MCF 10A (cell line): ENCODE measurements at regions not wholly inside any gene's neighbourhood (a gene's known extent, or its start where the extent isn't known, plus 50 kb on each side); places are given as distances from the start of the nearest gene placed in this dataset.

Experiments
- BruUV-seq: library from RNA; stranded (reverse); fragments of 400-500 nt; replicated peaks from 2 replicates; lab custom pipeline; 2021; lab: Mats Ljungman, UMichigan
- CTCF ChIA-PET: fragments of 300-600 bp; sonication (Branson Sonifier 250); formaldehyde crosslinking; extraction: SDS; loops from one replicate; lab custom pipeline; 2021; ENCODE audit warnings: antibody characterized with exemption, inconsistent platforms; lab: Yijun Ruan, JAX
- POLR2A ChIA-PET: fragments of 300-600, 350-650 bp; sonication (Branson Sonifier 250); formaldehyde crosslinking; extraction: SDS; loops from one replicate; lab custom pipeline; 2020; ENCODE audit warnings: antibody characterized with exemption, inconsistent platforms; lab: Yijun Ruan, JAX
- DNase-seq: peaks from one replicate; pipeline ENCODE4 v3.0.0-alpha.2; 2018; ENCODE audit not compliant: unreplicated experiment
- H3K27ac Mint-ChIP-seq: one replicate; pipeline ENCODE4 v1.8.0; 2022; ENCODE audit warnings: mild to moderate bottlenecking, low read depth, mixed read lengths; ENCODE audit not compliant: unreplicated experiment
- H3K27me3 Mint-ChIP-seq: one replicate; pipeline ENCODE4 v1.8.0; 2022; ENCODE audit warnings: mixed read lengths; ENCODE audit not compliant: insufficient read depth, unreplicated experiment
- H3K36me3 Mint-ChIP-seq: one replicate; pipeline ENCODE4 v1.8.0; 2022; ENCODE audit warnings: mild to moderate bottlenecking, moderate library complexity, mixed read lengths; ENCODE audit not compliant: insufficient read depth, unreplicated experiment
- H3K4me1 Mint-ChIP-seq: one replicate; pipeline ENCODE4 v1.8.0; 2022; ENCODE audit warnings: mixed read lengths; ENCODE audit not compliant: insufficient read depth, unreplicated experiment
- H3K4me3 Mint-ChIP-seq: one replicate; pipeline ENCODE4 v1.8.0; 2022; ENCODE audit warnings: mild to moderate bottlenecking, moderate library complexity, mixed read lengths; ENCODE audit not compliant: unreplicated experiment
- H3K9me3 Mint-ChIP-seq: one replicate; pipeline ENCODE4 v1.8.0; 2022; ENCODE audit warnings: mixed read lengths; ENCODE audit not compliant: unreplicated experiment
- CTCF ChIP-seq: fragments of 200-600 bp; IDR thresholded peaks from one replicate; pipeline ENCODE4 v1.8.0; 2022; ENCODE audit warnings: antibody characterized with exemption, mild to moderate bottlenecking; ENCODE audit not compliant: unreplicated experiment
- intact Hi-C: fragments of 100-400 bp; cut with micrococcal nuclease; formaldehyde crosslinking; loops from 2 replicates; pipeline ENCODE4 v1.14.1; 2022

- Mint-ChIP-seq H3K27ac (no peak overlapping the region), H3K27me3 (no peaks in the 10 kb centered on the region), H3K4me1 (no peaks in the 10 kb centered on the region), H3K9me3 (no peaks in the 10 kb centered on the region), H3K4me3 (no peak overlapping the region), H3K36me3 (no peaks in the 10 kb centered on the region)
- peak; percentile 4 for DNase-seq
- intact Hi-C loops, result no loop called here
- no TSS peak for BruUV-seq
- ChIA-PET POLR2A (interaction anchor here (0.7 to 1.1 kb wide), 3 partner anchors 9 to 154 kb away, joined by 3 read pairs; no protein-coding TSS in a partner anchor), CTCF (interaction anchor here (0.6 to 1.2 kb wide), 3 partner anchors 32 to 73 kb away, joined by 3 to 4 read pairs (median 3); no protein-coding TSS in a partner anchor)
- TF ChIP-seq CTCF, result no peak
These were observed 136.7 kb upstream of the C1QTNF7 start for GRCh38 chr4:15291122-15291521.

- no peaks in the 10 kb centered on the region for H3K36me3 Mint-ChIP-seq
- no peak for TF ChIP-seq CTCF
- intact Hi-C loops, result no loop called here
- BruUV-seq, result no TSS peak
- DNase-seq, result no peak
- H3K4me3 Mint-ChIP-seq, result no peak overlapping the region
- no peak overlapping the region for H3K27ac Mint-ChIP-seq
- no peaks in the 10 kb centered on the region for H3K9me3 Mint-ChIP-seq
- no peaks in the 10 kb centered on the region for H3K4me1 Mint-ChIP-seq
- CTCF ChIA-PET, result interaction anchor here (0.5 kb wide), 1 partner anchor 51 kb away, joined by 3 read pairs; no protein-coding TSS in a partner anchor
- H3K27me3 Mint-ChIP-seq, result no peaks in the 10 kb centered on the region
- POLR2A ChIA-PET, result no interaction called here
These were observed 134.1 kb upstream of the C1QTNF7 start for GRCh38 chr4:15293711-15294110.

GRCh38 chr4:15294202-15294601 lies 133.6 kb upstream of the C1QTNF7 start:
- no peak overlapping the region for H3K27ac Mint-ChIP-seq
- BruUV-seq, result no TSS peak
- no peak for TF ChIP-seq CTCF
- DNase-seq, result no peak
- no peak overlapping the region for H3K4me3 Mint-ChIP-seq
- no peaks in the 10 kb centered on the region for H3K36me3 Mint-ChIP-seq
- ChIA-PET CTCF (no interaction called here), POLR2A (no interaction called here)
- no peaks in the 10 kb centered on the region for H3K27me3 Mint-ChIP-seq
- H3K9me3 Mint-ChIP-seq, result no peaks in the 10 kb centered on the region
- no peaks in the 10 kb centered on the region for H3K4me1 Mint-ChIP-seq
- intact Hi-C loops, result no loop called here

- no peak for TF ChIP-seq CTCF
- H3K4me1 Mint-ChIP-seq, result no peaks in the 10 kb centered on the region
- DNase-seq, result no peak
- CTCF ChIA-PET, result interaction anchor here (0.8 kb wide), 1 partner anchor 163 kb away, joined by 4 read pairs; no protein-coding TSS in a partner anchor
- intact Hi-C loops, result no loop called here
- H3K36me3 Mint-ChIP-seq, result no peaks in the 10 kb centered on the region
- POLR2A ChIA-PET, result interaction anchor here (0.6 kb wide), 1 partner anchor 10 kb away, joined by 3 read pairs; no protein-coding TSS in a partner anchor
- H3K4me3 Mint-ChIP-seq, result no peak overlapping the region
- no peaks in the 10 kb centered on the region for H3K27me3 Mint-ChIP-seq
- no peak overlapping the region for H3K27ac Mint-ChIP-seq
- no TSS peak for BruUV-seq
- no peaks in the 10 kb centered on the region for H3K9me3 Mint-ChIP-seq
These were observed 133.0 kb upstream of the C1QTNF7 start for GRCh38 chr4:15294832-15295231.
